Ishikawa (cell line): ENCODE measurements at regions not wholly inside any gene's neighbourhood (a gene's known extent, or its start where the extent isn't known, plus 50 kb on each side); places are given as distances from the start of the nearest gene placed in this dataset.
A peak's percentile ranks its signal among the peaks of the same experiment; 100 is the strongest.

Experiments used
- CEBPB ChIP-seq: IDR thresholded peaks from 2 replicates; pipeline ENCODE4 v1.6.1; 2012
- CREB1 ChIP-seq: IDR thresholded peaks from 2 replicates; pipeline ENCODE4 v1.6.1; 2012; ENCODE audit warnings: low read depth
- EGR1 ChIP-seq: IDR thresholded peaks from 2 replicates; pipeline ENCODE4 v1.6.1; 2012
- EP300 ChIP-seq: IDR thresholded peaks from 2 replicates; pipeline ENCODE4 v1.6.1; 2012; ENCODE audit warnings: borderline replicate concordance
- FOXM1 ChIP-seq: IDR thresholded peaks from 2 replicates; pipeline ENCODE4 v1.6.1; 2012; ENCODE audit warnings: low read depth, borderline replicate concordance
- NFIC ChIP-seq: IDR thresholded peaks from 2 replicates; pipeline ENCODE4 v1.6.1; 2012
- RAD21 ChIP-seq: IDR thresholded peaks from 2 replicates; pipeline ENCODE4 v1.6.1; 2012; ENCODE audit warnings: low read depth
- TAF1 ChIP-seq: IDR thresholded peaks from 2 replicates; pipeline ENCODE4 v1.6.1; 2012; ENCODE audit warnings: low read depth, mild to moderate bottlenecking
- TCF12 ChIP-seq: IDR thresholded peaks from 2 replicates; pipeline ENCODE4 v1.6.1; 2012; ENCODE audit warnings: low read depth
- TEAD4 ChIP-seq: IDR thresholded peaks from 2 replicates; pipeline ENCODE4 v1.6.1; 2012
- YY1 ChIP-seq: IDR thresholded peaks from 2 replicates; pipeline ENCODE4 v1.6.1; 2012; ENCODE audit warnings: low read depth
- ZBTB7A ChIP-seq: IDR thresholded peaks from 2 replicates; pipeline ENCODE4 v1.6.1; 2012; ENCODE audit warnings: low read depth
- TF ChIP-seq, protein P1 (sequence below): IDR thresholded peaks from 2 replicates; pipeline ENCODE4 v1.6.1; 2012
- TF ChIP-seq, protein P2 (sequence below): IDR thresholded peaks from 2 replicates; pipeline ENCODE4 v1.6.1; 2012
- TF ChIP-seq, protein P3 (sequence below): IDR thresholded peaks from 2 replicates; pipeline ENCODE4 v1.6.1; 2012; ENCODE audit warnings: low read depth, mild to moderate bottlenecking

DNA sequence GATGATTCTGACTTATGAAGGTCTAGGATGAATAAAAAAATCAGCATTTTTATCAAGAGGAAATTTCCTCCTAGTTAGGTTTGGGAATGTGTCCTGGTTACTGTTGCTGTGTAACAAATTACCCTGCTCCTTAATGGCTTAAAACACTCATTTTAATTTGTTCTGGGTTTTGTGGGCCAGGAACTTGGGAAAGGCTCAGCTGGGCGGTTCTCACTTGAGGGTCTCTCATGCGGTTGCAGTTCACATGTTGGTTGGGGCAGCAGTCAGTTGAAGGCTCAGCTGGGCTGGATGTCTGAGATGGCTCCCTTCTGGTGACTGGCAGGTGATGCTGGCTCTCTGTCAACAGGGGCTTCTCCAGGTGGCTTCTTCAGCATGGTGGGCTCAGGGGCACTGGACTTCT, 214.6 kb downstream of the RBM19 start:
- TF ChIP-seq RAD21 (no peak), ZBTB7A (no peak), EGR1 (no peak), YY1 (no peak), CEBPB (no peak), TEAD4 (no peak), FOXM1 (no peak)
- TF ChIP-seq, protein P1, sequence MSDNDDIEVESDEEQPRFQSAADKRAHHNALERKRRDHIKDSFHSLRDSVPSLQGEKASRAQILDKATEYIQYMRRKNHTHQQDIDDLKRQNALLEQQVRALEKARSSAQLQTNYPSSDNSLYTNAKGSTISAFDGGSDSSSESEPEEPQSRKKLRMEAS = no peak
- TF ChIP-seq, protein P2, sequence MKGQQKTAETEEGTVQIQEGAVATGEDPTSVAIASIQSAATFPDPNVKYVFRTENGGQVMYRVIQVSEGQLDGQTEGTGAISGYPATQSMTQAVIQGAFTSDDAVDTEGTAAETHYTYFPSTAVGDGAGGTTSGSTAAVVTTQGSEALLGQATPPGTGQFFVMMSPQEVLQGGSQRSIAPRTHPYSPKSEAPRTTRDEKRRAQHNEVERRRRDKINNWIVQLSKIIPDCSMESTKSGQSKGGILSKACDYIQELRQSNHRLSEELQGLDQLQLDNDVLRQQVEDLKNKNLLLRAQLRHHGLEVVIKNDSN = no peak

DNA sequence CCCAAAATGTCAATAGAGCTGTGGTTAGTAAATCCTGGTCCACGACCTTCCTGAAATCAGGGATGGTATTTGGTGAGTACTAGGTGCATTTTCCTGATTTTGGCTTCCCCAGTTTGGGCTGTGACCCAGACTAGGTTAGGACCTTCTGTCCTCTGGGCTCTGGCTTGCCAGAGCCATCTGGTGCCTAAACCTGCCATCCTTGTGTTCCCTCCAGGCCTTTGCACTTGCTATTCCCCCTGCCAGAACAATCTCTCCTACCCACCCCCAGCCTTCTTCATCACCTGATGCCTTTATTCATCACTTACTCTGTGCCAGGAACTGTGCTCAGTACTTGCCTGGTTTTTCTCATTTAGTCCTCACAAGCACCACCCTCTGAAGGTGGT, 216.7 kb downstream of the RBM19 start:
- TF ChIP-seq, protein P1 = no peak
- TF ChIP-seq ZBTB7A = no peak
- TF ChIP-seq TEAD4 = no peak
- no peak for TF ChIP-seq TAF1
- TF ChIP-seq, protein P2 = no peak
- TF ChIP-seq YY1 = no peak
- no peak for TF ChIP-seq TCF12
- no peak for TF ChIP-seq EGR1
- TF ChIP-seq RAD21 = no peak
- TF ChIP-seq CREB1 = no peak
- no peak for TF ChIP-seq CEBPB
- TF ChIP-seq FOXM1 = no peak
- TF ChIP-seq, protein P3, sequence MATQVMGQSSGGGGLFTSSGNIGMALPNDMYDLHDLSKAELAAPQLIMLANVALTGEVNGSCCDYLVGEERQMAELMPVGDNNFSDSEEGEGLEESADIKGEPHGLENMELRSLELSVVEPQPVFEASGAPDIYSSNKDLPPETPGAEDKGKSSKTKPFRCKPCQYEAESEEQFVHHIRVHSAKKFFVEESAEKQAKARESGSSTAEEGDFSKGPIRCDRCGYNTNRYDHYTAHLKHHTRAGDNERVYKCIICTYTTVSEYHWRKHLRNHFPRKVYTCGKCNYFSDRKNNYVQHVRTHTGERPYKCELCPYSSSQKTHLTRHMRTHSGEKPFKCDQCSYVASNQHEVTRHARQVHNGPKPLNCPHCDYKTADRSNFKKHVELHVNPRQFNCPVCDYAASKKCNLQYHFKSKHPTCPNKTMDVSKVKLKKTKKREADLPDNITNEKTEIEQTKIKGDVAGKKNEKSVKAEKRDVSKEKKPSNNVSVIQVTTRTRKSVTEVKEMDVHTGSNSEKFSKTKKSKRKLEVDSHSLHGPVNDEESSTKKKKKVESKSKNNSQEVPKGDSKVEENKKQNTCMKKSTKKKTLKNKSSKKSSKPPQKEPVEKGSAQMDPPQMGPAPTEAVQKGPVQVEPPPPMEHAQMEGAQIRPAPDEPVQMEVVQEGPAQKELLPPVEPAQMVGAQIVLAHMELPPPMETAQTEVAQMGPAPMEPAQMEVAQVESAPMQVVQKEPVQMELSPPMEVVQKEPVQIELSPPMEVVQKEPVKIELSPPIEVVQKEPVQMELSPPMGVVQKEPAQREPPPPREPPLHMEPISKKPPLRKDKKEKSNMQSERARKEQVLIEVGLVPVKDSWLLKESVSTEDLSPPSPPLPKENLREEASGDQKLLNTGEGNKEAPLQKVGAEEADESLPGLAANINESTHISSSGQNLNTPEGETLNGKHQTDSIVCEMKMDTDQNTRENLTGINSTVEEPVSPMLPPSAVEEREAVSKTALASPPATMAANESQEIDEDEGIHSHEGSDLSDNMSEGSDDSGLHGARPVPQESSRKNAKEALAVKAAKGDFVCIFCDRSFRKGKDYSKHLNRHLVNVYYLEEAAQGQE = no peak
- no peak for TF ChIP-seq NFIC
- no peak for TF ChIP-seq EP300

DNA sequence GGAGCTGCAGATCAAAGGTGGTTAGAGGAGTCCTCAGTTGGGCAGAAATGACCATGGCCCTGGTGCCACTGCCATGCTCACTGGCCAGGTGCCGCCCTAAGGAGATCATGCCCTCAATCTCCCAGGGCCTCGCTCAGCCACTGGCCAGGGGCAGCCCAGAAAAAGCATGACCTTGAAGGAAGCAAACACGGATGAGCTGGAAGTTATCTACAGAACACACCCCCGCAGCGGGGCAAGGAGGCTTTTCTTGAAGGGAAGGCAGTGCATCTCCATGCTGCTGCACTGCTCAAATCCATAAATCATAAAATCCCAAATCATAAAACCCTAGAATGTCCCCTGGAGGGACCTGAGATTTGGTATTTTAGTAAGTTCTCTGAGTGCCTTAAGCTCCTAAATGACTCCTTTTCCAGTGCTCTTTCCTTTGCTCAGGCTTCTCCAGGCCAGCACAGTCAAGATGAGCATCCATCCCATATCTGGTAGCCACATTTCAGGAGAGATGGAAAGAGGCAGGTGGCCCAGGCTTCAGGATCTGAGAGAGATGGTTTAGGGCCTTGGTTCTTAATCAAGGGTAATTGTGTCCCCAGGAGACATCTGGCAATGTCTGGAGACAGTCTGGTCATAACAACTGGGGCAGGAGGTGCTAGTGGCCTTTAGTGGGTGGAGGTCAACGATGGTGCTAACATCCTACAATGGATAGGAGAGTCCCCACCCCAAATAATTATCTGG, 217.3 kb downstream of the RBM19 start:
- TF ChIP-seq EP300 (no peak), CEBPB (no peak), RAD21 (no peak), TEAD4 (no peak), EGR1 (no peak), ZBTB7A (no peak), TAF1 (no peak), YY1 (no peak), TCF12 (no peak)
- TF ChIP-seq, protein P2 = no peak
- TF ChIP-seq, protein P3 = no peak

DNA sequence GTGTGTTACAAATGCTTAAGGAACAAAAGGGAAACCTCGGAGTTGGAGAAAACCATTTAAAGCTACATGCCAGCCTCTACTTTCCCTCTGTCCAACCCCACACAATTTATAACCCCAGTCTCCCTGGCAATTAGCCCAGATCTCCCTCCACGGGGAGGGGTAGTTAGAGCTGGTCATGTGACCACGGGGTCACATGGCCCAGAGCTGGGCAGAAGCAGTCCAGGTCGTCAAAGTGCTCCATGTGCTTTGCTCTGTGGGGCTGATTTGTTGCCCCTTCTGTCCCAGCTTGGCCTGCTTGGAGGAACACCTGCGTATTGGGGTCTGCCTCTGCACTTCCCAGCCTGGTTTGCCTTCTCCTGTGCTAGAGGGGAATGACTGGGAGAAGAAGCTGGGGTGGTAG, 219.1 kb downstream of the RBM19 start:
- TF ChIP-seq YY1 (no peak), NFIC (no peak), EP300 (no peak)
- TF ChIP-seq, protein P2 = peak; percentile 87
- TF ChIP-seq, protein P1 = 0 out of 2 replicates have a peak, but pooled peaks have one; percentile 41

DNA sequence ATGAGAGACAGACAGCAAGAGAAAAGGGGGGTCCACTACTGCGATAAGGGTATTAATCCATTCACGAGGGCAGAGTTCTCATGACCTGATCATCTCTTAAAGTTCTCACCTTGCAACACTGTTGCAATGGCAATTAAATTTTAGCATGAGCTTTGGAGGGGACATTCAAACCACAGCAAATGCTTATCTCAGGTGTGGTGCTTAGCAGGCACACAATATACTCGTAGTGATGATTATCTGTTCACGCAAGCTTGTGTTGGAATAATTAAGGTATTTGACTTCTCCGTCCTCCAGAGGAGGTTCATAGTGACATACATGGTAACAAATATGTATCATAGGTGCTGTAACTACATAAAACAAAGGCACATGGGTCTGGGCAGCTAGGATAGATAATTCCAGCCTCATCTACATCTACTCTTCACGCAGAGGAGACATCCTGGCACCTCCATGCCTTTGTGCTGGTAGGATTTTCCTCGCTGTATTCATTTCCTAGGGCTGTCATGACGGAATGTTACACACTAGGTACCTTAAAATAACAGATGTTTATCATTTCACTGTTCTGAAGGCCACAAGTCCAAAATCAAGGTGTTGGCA, 221.2 kb downstream of the RBM19 start:
- TF ChIP-seq CREB1 = no peak
- TF ChIP-seq, protein P3 = no peak
- no peak for TF ChIP-seq NFIC
- no peak for TF ChIP-seq TAF1
- TF ChIP-seq RAD21 = no peak
- TF ChIP-seq, protein P1 = no peak
- TF ChIP-seq TCF12 = no peak
- TF ChIP-seq ZBTB7A = no peak
